Natural killer cell (primary cell): ENCODE measurements at regions not wholly inside any gene's neighbourhood (a gene's known extent, or its start where the extent isn't known, plus 50 kb on each side); places are given as distances from the start of the nearest gene placed in this dataset.

ENCODE experiments used
- ATAC-seq, 3 donors: fragments of 150-1000 bp in 2 of 3; fragments of 200-7000 bp in 1 of 3; cut with Tn5 transposase; 1 replicate in 1 of 3; 2 replicates in 2 of 3; pipeline ENCODE4 v1.10.0; 2021; ENCODE audit warnings: mild to moderate bottlenecking in 2 of 3, moderate library complexity in 2 of 3
- DNase-seq, 2 donors: peaks; one replicate each; pipeline versions ENCODE4 v3.0.0 to v3.0.0-alpha.2; 2013 to 2021; ENCODE audit warnings: mixed read lengths in 1 of 2
- H3K27ac ChIP-seq: one replicate; pipeline ENCODE4 v1.5.1; 2013; ENCODE audit warnings: mild to moderate bottlenecking, low read length
- H3K27me3 ChIP-seq: one replicate; pipeline ENCODE4 v1.6.1; 2013; ENCODE audit warnings: low read length; ENCODE audit not compliant: control insufficient read depth, insufficient read depth
- H3K36me3 ChIP-seq: one replicate; pipeline ENCODE4 v1.6.1; 2013; ENCODE audit warnings: low read length; ENCODE audit not compliant: control insufficient read depth, insufficient read depth
- H3K4me1 ChIP-seq: one replicate; pipeline ENCODE4 v1.6.1; 2013; ENCODE audit warnings: low read length; ENCODE audit not compliant: control insufficient read depth, insufficient read depth
- H3K4me3 ChIP-seq: one replicate; pipeline ENCODE4 v1.5.1; 2013; ENCODE audit warnings: low read length
- H3K9me3 ChIP-seq: one replicate; pipeline ENCODE4 v1.6.1; 2013; ENCODE audit warnings: low read length; ENCODE audit not compliant: control insufficient read depth, insufficient read depth
- H3K27ac Mint-ChIP-seq, 2 donors: one replicate each; pipeline ENCODE4 v1.8.0; 2022; ENCODE audit warnings: mild to moderate bottlenecking in 2 of 2, mixed read lengths in 2 of 2, moderate library complexity in 1 of 2
- H3K27me3 Mint-ChIP-seq, 2 donors: one replicate each; pipeline ENCODE4 v1.8.0; 2022; ENCODE audit warnings: low read depth in 2 of 2, mixed read lengths in 2 of 2
- H3K36me3 Mint-ChIP-seq: one replicate; pipeline ENCODE4 v1.8.0; 2022; ENCODE audit warnings: mixed read lengths
- H3K4me1 Mint-ChIP-seq, 2 donors: one replicate each; pipeline ENCODE4 v1.8.0; 2022; ENCODE audit warnings: mixed read lengths in 2 of 2
- H3K4me3 Mint-ChIP-seq: one replicate; pipeline ENCODE4 v1.8.0; 2022; ENCODE audit warnings: mild to moderate bottlenecking, moderate library complexity, mixed read lengths
- H3K9me3 Mint-ChIP-seq, 2 donors: one replicate each; pipeline ENCODE4 v1.8.0; 2022; ENCODE audit warnings: mixed read lengths in 2 of 2
- CTCF ChIP-seq: fragments of 200-600 bp; IDR thresholded peaks from one replicate; pipeline ENCODE4 v1.8.0; 2022; ENCODE audit warnings: antibody characterized with exemption
- WGBS: methylation state at CpG from one replicate; pipeline ENCODE4 v1.1.7; 2013; ENCODE audit warnings: missing lambda C conversion rate; ENCODE audit not compliant: insufficient coverage; 5-methylcytosine and 5-hydroxymethylcytosine counted together
- intact Hi-C: fragments of 100-400 bp; cut with micrococcal nuclease; formaldehyde crosslinking; loops from one replicate; pipeline ENCODE4 v1.14.2; 2022

GRCh38 chr12:91998316-91998715 lies 147.3 kb downstream of the BTG1 start:
- no peak overlapping the region for H3K4me3 Mint-ChIP-seq
- no peaks in the 10 kb centered on the region for H3K27me3 ChIP-seq

GRCh38 chr12:91994208-91994797 lies 151.3 kb downstream of the BTG1 start:
- DNase-seq (no peak), ATAC-seq (no peak)
- no peaks in the 10 kb centered on the region for H3K36me3 ChIP-seq
- H3K9me3 ChIP-seq: no peaks in the 10 kb centered on the region
- H3K4me3 ChIP-seq: no peak overlapping the region
- no peaks in the 10 kb centered on the region for H3K27me3 ChIP-seq
- 94% methylated on average over 5 of the region's 5 CpGs for WGBS
- intact Hi-C loops: loop anchor here (5.0 kb wide), 1 partner anchor 578 kb away; no protein-coding TSS in a partner anchor
- Mint-ChIP-seq H3K27ac (no peak overlapping the region), H3K36me3 (no peaks in the 10 kb centered on the region), H3K27me3 (no peaks in the 10 kb centered on the region), H3K4me3 (no peak overlapping the region), H3K4me1 (peaks cover 6 to 11% of the 10 kb centered on the region in 2 donors), H3K9me3 (no peaks in the 10 kb centered on the region)
- no peaks in the 10 kb centered on the region for H3K4me1 ChIP-seq
- no peak overlapping the region for H3K27ac ChIP-seq
- TF ChIP-seq CTCF: no peak

More at GRCh38 chr12:91998316-91998715, 147.3 kb downstream of the BTG1 start:
- peak overlapping the region in 1 of 2 donors; percentile 76 for H3K27ac Mint-ChIP-seq
- no peak overlapping the region for H3K27ac ChIP-seq
- ATAC-seq (no peak), DNase-seq (no peak)
- intact Hi-C loops: no loop called here
- H3K36me3 Mint-ChIP-seq: no peaks in the 10 kb centered on the region
- H3K4me1 ChIP-seq: peaks cover 3% of the 10 kb centered on the region
- no peak overlapping the region for H3K4me3 ChIP-seq
- no peaks in the 10 kb centered on the region for H3K9me3 ChIP-seq
- peaks cover 22 to 25% of the 10 kb centered on the region in 2 donors for H3K4me1 Mint-ChIP-seq
- H3K27me3 Mint-ChIP-seq: no peaks in the 10 kb centered on the region
- WGBS: 91% methylated on average over 2 of the region's 2 CpGs
- no peaks in the 10 kb centered on the region for H3K36me3 ChIP-seq
- peaks cover 0 to 3% of the 10 kb centered on the region in 2 donors for H3K9me3 Mint-ChIP-seq
- no peak for TF ChIP-seq CTCF

- H3K27ac ChIP-seq: no peak overlapping the region
- intact Hi-C loops: loop anchor here (5.0 kb wide), 1 partner anchor 579 kb away; no protein-coding TSS in a partner anchor
- ATAC-seq (peak in 1 of 3 donors; percentile 46), DNase-seq (no peak)
- H3K9me3 Mint-ChIP-seq: no peaks in the 10 kb centered on the region
- H3K4me1 ChIP-seq: no peaks in the 10 kb centered on the region
- no peaks in the 10 kb centered on the region for H3K9me3 ChIP-seq
- no peaks in the 10 kb centered on the region for H3K27me3 ChIP-seq
- no peaks in the 10 kb centered on the region for H3K36me3 Mint-ChIP-seq
- H3K27me3 Mint-ChIP-seq: no peaks in the 10 kb centered on the region
- no peak for TF ChIP-seq CTCF
- no peak overlapping the region for H3K4me3 Mint-ChIP-seq
- peaks cover 6 to 11% of the 10 kb centered on the region in 2 donors for H3K4me1 Mint-ChIP-seq
- WGBS: 88% methylated on average over 5 of the region's 6 CpGs
- H3K4me3 ChIP-seq: no peak overlapping the region
- no peaks in the 10 kb centered on the region for H3K36me3 ChIP-seq
- peak overlapping the region in 1 of 2 donors; percentile 4 for H3K27ac Mint-ChIP-seq
Measured at GRCh38 chr12:91993287-91994017, 152.2 kb downstream of the BTG1 start.
